ENCODE measurements at regions not wholly inside any gene's neighbourhood (a gene's known extent, or its start where the extent isn't known, plus 50 kb on each side); places are given as distances from the start of the nearest gene placed in this dataset.

GRCh38 chr5:99116526-99116925 lies 187.7 kb upstream of the CHD1 start:
- RAD21 ChIA-PET (ENCODE audit: low non-redundant PET in 1 of 2, low total read pairs in 2 of 2, uncharacterized antibody in 2 of 2, unreplicated experiment in 2 of 2), result no interaction called here
- POLR2A ChIA-PET, result no interaction called here
- no peaks in the 10 kb centered on the region for H4K20me1 ChIP-seq (ENCODE audit: insufficient read depth)
- H3K4me1 ChIP-seq (ENCODE audit: control insufficient read depth in 1 of 2, insufficient read depth in 2 of 2, low read length in 2 of 2), result no peaks in the 10 kb centered on the region
- no peak for DNase-seq (ENCODE audit: low read depth, low spot score)
- H3K79me2 ChIP-seq (ENCODE audit: insufficient read depth, low read length), result no peaks in the 10 kb centered on the region
- no peak for ATAC-seq
- no peak overlapping the region for H3K27ac ChIP-seq (ENCODE audit: low read depth, low read length)
- H3K36me3 ChIP-seq (ENCODE audit: control insufficient read depth in 1 of 2, insufficient read depth in 2 of 2, low read length in 2 of 2), result no peaks in the 10 kb centered on the region
- H3K27me3 ChIP-seq (ENCODE audit: insufficient read depth, low read length), result 0 out of 2 replicates have a peak, but pooled peaks cover 3% of the 10 kb centered on the region
- no peaks in the 10 kb centered on the region for H3K9me2 ChIP-seq (ENCODE audit: insufficient read depth)
- TF ChIP-seq FOSL1 (IDR thresholded peaks at IDR 0.05; ENCODE audit: low read depth), result no peak
- TF ChIP-seq, protein P1, sequence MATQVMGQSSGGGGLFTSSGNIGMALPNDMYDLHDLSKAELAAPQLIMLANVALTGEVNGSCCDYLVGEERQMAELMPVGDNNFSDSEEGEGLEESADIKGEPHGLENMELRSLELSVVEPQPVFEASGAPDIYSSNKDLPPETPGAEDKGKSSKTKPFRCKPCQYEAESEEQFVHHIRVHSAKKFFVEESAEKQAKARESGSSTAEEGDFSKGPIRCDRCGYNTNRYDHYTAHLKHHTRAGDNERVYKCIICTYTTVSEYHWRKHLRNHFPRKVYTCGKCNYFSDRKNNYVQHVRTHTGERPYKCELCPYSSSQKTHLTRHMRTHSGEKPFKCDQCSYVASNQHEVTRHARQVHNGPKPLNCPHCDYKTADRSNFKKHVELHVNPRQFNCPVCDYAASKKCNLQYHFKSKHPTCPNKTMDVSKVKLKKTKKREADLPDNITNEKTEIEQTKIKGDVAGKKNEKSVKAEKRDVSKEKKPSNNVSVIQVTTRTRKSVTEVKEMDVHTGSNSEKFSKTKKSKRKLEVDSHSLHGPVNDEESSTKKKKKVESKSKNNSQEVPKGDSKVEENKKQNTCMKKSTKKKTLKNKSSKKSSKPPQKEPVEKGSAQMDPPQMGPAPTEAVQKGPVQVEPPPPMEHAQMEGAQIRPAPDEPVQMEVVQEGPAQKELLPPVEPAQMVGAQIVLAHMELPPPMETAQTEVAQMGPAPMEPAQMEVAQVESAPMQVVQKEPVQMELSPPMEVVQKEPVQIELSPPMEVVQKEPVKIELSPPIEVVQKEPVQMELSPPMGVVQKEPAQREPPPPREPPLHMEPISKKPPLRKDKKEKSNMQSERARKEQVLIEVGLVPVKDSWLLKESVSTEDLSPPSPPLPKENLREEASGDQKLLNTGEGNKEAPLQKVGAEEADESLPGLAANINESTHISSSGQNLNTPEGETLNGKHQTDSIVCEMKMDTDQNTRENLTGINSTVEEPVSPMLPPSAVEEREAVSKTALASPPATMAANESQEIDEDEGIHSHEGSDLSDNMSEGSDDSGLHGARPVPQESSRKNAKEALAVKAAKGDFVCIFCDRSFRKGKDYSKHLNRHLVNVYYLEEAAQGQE (IDR thresholded peaks at IDR 0.05; ENCODE audit: low read depth), result no peak
- TF ChIP-seq POLR2A (IDR thresholded peaks at IDR 0.05; ENCODE audit: borderline replicate concordance, extremely low read depth, insufficient read depth, insufficient read length), result no peak
- TF ChIP-seq, protein P2, sequence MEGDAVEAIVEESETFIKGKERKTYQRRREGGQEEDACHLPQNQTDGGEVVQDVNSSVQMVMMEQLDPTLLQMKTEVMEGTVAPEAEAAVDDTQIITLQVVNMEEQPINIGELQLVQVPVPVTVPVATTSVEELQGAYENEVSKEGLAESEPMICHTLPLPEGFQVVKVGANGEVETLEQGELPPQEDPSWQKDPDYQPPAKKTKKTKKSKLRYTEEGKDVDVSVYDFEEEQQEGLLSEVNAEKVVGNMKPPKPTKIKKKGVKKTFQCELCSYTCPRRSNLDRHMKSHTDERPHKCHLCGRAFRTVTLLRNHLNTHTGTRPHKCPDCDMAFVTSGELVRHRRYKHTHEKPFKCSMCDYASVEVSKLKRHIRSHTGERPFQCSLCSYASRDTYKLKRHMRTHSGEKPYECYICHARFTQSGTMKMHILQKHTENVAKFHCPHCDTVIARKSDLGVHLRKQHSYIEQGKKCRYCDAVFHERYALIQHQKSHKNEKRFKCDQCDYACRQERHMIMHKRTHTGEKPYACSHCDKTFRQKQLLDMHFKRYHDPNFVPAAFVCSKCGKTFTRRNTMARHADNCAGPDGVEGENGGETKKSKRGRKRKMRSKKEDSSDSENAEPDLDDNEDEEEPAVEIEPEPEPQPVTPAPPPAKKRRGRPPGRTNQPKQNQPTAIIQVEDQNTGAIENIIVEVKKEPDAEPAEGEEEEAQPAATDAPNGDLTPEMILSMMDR (IDR thresholded peaks at IDR 0.05 in 2 of 3, conservative IDR thresholded peaks at IDR 0.05 in 1 of 3; ENCODE audit: borderline replicate concordance in 1 of 3, insufficient read depth in 1 of 3, low read depth in 2 of 3, low read length in 2 of 3), result no peak
- TF ChIP-seq EZH2phosphoT487 (IDR thresholded peaks at IDR 0.05; ENCODE audit: borderline replicate concordance), result no peak
- TF ChIP-seq POLR2AphosphoS5 (IDR thresholded peaks at IDR 0.05; ENCODE audit: low read depth, low read length), result no peak
- TF ChIP-seq ATF3 (IDR thresholded peaks at IDR 0.05), result no peak
- no peak for TF ChIP-seq SIN3A (IDR thresholded peaks at IDR 0.05; ENCODE audit: low read depth)
- no peak for TF ChIP-seq JUND (IDR thresholded peaks at IDR 0.05)
- no peak for TF ChIP-seq TCF7L2 (IDR thresholded peaks at IDR 0.05; ENCODE audit: borderline replicate concordance, extremely low read depth, insufficient read depth, insufficient read length)
- no peak for TF ChIP-seq ZFX (IDR thresholded peaks at IDR 0.05)
- no peak for TF ChIP-seq CEBPB (IDR thresholded peaks at IDR 0.05; ENCODE audit: low read depth)
- no peak overlapping the region for H3K4me2 ChIP-seq (ENCODE audit: low read length)
- BruUV-seq (replicated peaks), result no TSS peak
- intact Hi-C loops (cut with micrococcal nuclease), result no loop called here
- no peak overlapping the region for H3K4me3 ChIP-seq (replicated peaks in 1 of 2; ENCODE audit: low read depth in 1 of 2, low read length in 2 of 2)
- H3K9ac ChIP-seq (ENCODE audit: low read length), result no peak overlapping the region
- no peaks in the 10 kb centered on the region for H3K9me3 ChIP-seq (ENCODE audit: control insufficient read depth in 1 of 2, insufficient read depth in 1 of 2, low read depth in 1 of 2, low read length in 2 of 2)
- CTCF ChIA-PET, result interaction anchor here (2.2 kb wide), 1 partner anchor 12 kb away, joined by 6 read pairs; no protein-coding TSS in a partner anchor
- H2AFZ ChIP-seq (ENCODE audit: low read depth, low read length, poor library complexity, severe bottlenecking), result no peak overlapping the region
